Activated naive CD8-positive, alpha-beta T cell treated with anti-CD3 and anti-CD28 coated beads for 36 hours (primary cell): ENCODE measurements at regions not wholly inside any gene's neighbourhood (a gene's known extent, or its start where the extent isn't known, plus 50 kb on each side); places are given as distances from the start of the nearest gene placed in this dataset.
"Not testable (repeated sequence)": the region's sequence is repeated elsewhere in the genome, so short reads cannot be mapped to it uniquely, and the experiment has no call there.

Experiments
- DNase-seq: peaks from one replicate; pipeline ENCODE4 v3.0.0; 2021
- H3K27ac Mint-ChIP-seq: one replicate; pipeline ENCODE4 v1.8.0; 2022; ENCODE audit warnings: mild to moderate bottlenecking, moderate library complexity, mixed read lengths
- H3K27me3 Mint-ChIP-seq: one replicate; pipeline ENCODE4 v1.8.0; 2022; ENCODE audit warnings: mild to moderate bottlenecking, mixed read lengths
- H3K36me3 Mint-ChIP-seq: one replicate; pipeline ENCODE4 v1.8.0; 2021; ENCODE audit warnings: mild to moderate bottlenecking, mixed read lengths
- H3K4me1 Mint-ChIP-seq: one replicate; pipeline ENCODE4 v1.8.0; 2021; ENCODE audit warnings: mixed read lengths
- H3K4me3 Mint-ChIP-seq: one replicate; pipeline ENCODE4 v1.8.0; 2022; ENCODE audit warnings: mild to moderate bottlenecking, moderate library complexity, mixed read lengths
- H3K9me3 Mint-ChIP-seq: one replicate; pipeline ENCODE4 v1.8.0; 2022; ENCODE audit warnings: mixed read lengths

DNA sequence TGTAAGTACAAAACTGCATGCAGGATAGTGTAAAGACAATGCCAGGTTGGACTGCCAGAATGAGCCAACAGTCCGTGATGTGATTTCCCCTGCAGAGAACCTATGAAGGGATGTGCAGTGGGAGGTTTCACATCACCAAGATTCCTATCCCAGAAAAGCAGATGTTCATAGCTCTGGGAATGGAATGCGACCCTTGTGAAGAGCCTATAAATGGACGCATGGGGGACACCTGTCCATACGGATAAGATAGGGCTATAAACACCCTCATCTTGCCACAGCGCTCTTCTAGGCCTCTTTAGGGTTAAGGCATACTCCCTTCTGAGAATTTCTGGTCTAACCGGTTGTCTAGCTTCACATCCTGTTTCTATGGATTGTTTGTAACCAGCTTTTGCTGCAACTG is 1261.8 kb downstream of the RAPGEF2 start:
- H3K4me1 Mint-ChIP-seq, H3K27me3 Mint-ChIP-seq, DNase-seq, H3K27ac Mint-ChIP-seq, H3K9me3 Mint-ChIP-seq, H3K36me3 Mint-ChIP-seq, H3K4me3 Mint-ChIP-seq: not testable (repeated sequence)

DNA sequence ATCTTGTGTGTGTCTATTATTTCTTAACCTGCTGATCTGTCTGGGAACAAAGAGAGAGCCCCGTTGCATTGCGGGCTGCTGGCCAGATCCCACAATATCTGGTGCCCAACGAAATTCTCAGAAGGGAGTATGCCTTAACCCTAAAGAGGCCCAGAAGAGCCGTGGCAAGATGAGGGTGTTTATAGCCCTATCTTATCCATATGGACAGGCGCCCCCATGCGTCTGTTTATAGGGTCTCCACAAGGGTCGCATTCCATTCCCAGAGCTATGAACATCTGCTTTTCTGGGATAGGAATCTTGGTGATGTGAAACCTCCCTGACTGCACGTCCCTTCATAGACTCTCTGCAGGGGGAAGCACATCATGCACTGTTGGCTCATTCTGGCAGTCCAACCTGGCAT is 1262.5 kb downstream of the RAPGEF2 start:
- H3K4me3 Mint-ChIP-seq, DNase-seq, H3K36me3 Mint-ChIP-seq, H3K27me3 Mint-ChIP-seq, H3K9me3 Mint-ChIP-seq, H3K4me1 Mint-ChIP-seq, H3K27ac Mint-ChIP-seq: not testable (repeated sequence)

DNA sequence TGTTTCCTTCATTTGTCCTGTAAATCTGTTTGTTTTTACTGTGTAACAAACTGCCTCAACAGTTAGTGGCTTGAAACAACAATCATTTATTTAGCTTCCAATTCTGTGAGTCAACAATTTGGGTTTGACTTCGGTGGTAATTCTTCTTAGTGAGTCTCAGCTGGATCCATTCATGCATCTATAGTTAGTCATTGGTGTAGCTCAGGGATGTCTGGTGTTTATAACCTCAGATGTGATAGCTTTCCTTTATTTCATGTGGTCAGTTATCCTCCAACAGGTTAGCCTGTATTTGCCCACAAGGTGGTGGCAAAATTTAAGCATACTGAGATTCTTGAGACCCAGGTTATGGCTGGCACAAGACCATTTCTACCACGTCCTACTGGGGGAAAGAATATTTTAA is 1267.2 kb downstream of the RAPGEF2 start:
- Mint-ChIP-seq H3K27ac (no peak overlapping the region), H3K4me3 (no peak overlapping the region), H3K27me3 (no peaks in the 10 kb centered on the region), H3K36me3 (no peaks in the 10 kb centered on the region), H3K9me3 (no peaks in the 10 kb centered on the region), H3K4me1 (no peaks in the 10 kb centered on the region)
- no peak for DNase-seq

DNA sequence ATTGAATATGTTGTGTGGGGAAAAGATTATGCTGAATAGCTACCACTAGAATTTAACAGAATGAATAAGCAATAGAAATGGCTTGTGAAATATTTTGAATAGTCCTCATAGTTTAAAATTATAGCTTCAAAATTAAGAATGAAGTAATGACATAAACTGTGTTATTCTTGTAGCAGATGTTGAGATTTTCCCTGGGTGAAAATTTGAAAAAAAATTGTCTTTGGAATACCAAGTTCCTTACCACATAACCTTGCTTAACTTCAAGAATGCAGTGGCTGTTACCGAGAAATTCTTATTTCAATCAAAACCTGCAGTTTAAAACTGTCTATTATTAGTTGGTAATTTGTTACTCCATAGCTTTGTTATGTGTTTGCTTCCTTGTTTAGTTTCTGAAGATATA is 1268.6 kb downstream of the RAPGEF2 start:
- Mint-ChIP-seq H3K27ac (no peak overlapping the region), H3K9me3 (no peaks in the 10 kb centered on the region), H3K27me3 (no peaks in the 10 kb centered on the region), H3K4me3 (no peak overlapping the region), H3K36me3 (no peaks in the 10 kb centered on the region), H3K4me1 (no peaks in the 10 kb centered on the region)
- DNase-seq = no peak

DNA sequence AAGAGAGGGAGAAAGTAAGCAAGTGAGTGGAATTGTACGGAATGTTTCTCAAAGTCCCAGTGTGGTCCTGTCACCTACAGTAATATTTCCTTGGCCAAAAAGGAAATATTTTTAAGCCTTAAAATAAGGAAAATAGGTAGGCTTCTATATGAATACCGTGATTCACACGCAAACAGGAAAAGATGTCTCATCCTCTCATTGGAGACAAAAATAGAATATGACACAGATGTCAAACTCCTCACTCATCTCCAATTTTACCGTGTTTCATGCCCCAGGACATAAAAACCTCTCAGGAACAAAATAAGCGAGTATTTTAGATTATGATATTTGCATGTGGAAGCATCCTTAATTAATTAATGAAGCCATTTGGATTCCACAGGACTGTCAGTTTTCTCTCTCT is 1269.5 kb downstream of the RAPGEF2 start:
- DNase-seq = no peak
- Mint-ChIP-seq H3K4me3 (no peak overlapping the region), H3K36me3 (no peaks in the 10 kb centered on the region)

DNA sequence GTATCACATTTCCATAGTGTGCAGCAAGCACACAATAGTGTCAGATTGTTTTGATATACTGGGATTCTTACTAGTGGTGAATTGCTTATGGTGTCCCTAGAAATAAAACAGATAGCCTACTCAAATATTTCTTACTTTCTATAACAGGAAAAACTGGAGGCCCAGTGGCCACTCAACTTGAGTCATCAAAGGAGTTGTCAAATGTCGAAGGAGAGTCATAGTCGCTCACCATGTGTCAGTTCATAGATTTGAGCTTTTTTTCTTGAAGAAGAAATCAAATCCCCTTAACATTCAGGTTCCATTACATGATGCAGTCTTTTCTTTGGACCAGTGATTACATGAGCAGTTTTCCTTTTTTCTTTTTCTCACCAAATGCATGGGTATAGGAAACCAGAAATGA is 1271.0 kb downstream of the RAPGEF2 start:
- no peaks in the 10 kb centered on the region for H3K27me3 Mint-ChIP-seq
- no peaks in the 10 kb centered on the region for H3K4me1 Mint-ChIP-seq
- peaks cover 2% of the 10 kb centered on the region for H3K9me3 Mint-ChIP-seq
- no peak for DNase-seq
- H3K27ac Mint-ChIP-seq = no peak overlapping the region
- no peaks in the 10 kb centered on the region for H3K36me3 Mint-ChIP-seq
- no peak overlapping the region for H3K4me3 Mint-ChIP-seq

More for the DNA sequence above, 1269.5 kb downstream of the RAPGEF2 start:
- H3K4me1 Mint-ChIP-seq = no peaks in the 10 kb centered on the region
- H3K27ac Mint-ChIP-seq = no peak overlapping the region
- no peaks in the 10 kb centered on the region for H3K27me3 Mint-ChIP-seq
- no peaks in the 10 kb centered on the region for H3K9me3 Mint-ChIP-seq

DNA sequence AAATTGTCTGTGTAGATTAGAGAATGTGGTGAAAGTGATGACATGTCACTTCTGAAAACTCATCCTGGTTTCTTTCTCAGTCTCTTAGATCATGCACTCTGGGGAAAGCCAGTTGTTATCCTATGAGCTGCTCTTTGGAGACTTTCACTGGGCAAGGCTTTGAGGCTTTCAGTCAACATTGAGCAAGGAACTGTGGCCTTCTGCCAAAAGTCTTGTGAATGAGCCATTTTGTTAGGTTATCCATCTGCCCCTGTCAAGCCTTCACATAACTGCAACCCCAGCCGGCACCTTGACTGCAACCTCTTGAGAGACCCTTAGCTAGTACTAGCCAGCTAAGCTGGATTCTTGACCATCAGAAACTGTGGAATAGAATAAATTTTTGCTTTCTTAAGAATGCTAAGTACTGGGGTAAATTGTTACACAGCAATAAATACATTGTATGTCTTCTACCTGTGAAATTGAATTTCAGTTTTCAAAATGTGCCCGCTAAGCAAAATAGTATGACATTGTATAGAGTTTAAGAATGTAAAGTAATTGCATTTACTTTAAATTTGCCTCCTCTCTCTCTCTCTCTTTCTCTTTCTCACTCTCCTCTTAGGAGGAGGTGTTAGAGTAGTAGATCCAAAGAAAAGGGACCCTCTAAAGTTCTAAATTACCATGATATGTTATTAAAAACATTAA is 1273.0 kb downstream of the RAPGEF2 start:
- no peak overlapping the region for H3K27ac Mint-ChIP-seq
- H3K27me3 Mint-ChIP-seq = no peaks in the 10 kb centered on the region
- DNase-seq = no peak
- H3K4me1 Mint-ChIP-seq = no peaks in the 10 kb centered on the region
- peaks cover 2% of the 10 kb centered on the region for H3K9me3 Mint-ChIP-seq
- H3K36me3 Mint-ChIP-seq = no peaks in the 10 kb centered on the region
- no peak overlapping the region for H3K4me3 Mint-ChIP-seq

DNA sequence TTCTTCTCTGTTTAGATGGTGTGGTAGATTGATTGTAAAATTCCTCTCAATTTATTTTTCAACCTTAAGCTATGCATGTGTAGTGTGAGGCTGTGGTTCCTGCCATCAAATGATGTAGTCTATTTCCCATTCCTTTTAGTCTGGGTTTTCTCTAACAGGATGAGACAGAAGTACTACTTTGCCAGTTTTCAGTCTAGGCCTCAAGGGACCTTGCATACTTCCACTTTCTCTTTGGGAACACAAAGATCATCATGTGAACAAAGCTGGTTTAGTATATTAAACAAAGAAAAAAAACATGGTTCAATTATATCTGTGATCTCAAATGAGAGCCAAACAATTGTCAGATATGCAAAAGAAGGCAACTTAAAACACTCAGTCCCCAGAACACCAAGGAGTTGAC is 1284.0 kb downstream of the RAPGEF2 start:
- Mint-ChIP-seq H3K27me3 (no peaks in the 10 kb centered on the region), H3K4me1 (no peaks in the 10 kb centered on the region), H3K36me3 (no peaks in the 10 kb centered on the region), H3K4me3 (no peak overlapping the region), H3K9me3 (peaks cover 10% of the 10 kb centered on the region), H3K27ac (no peak overlapping the region)
- DNase-seq = no peak

DNA sequence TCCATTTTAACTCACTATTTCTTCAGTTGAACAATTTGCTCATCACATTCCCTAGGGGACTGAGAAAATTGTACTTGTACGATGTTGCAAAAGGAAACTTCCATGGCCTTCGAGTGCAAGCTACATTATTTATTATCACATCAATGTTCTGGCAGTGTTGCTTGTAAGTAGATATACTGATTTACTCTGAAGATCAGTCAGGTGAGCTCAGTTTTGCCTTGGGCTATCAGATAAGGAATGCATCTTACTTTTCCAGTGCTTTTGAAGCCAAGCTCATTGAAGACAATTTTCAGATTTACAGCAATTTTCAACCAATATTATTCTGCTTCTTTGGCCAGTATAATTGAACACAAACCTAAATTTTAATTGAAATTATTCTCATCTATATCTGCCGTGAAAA is 1296.9 kb downstream of the RAPGEF2 start:
- Mint-ChIP-seq H3K9me3 (peaks cover 3% of the 10 kb centered on the region), H3K36me3 (no peaks in the 10 kb centered on the region), H3K27me3 (no peaks in the 10 kb centered on the region), H3K27ac (no peak overlapping the region), H3K4me3 (no peak overlapping the region), H3K4me1 (no peaks in the 10 kb centered on the region)
- DNase-seq = no peak

DNA sequence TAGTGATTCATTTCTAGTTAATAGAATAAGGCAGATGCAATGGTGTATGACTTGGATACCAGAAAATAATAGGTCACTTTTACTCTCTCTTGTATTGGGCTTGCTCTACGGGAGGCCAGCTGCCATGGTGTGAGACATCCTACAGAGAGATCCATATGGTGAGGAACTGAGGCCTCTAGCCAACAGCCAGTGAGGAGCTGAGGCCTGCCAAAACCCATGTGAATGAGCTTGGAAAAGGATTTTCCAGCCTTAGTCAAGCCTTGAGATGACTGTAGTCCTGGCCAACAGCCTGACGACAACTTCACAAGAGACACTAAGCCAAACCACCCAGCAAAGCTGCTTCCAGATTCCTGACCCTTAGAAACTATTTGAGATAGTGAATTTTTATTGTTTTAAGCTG is 1300.2 kb downstream of the RAPGEF2 start:
- no peak overlapping the region for H3K4me3 Mint-ChIP-seq
- H3K27me3 Mint-ChIP-seq = no peaks in the 10 kb centered on the region
- no peak overlapping the region for H3K27ac Mint-ChIP-seq
- H3K36me3 Mint-ChIP-seq = no peaks in the 10 kb centered on the region
- H3K4me1 Mint-ChIP-seq = no peaks in the 10 kb centered on the region
- H3K9me3 Mint-ChIP-seq = peaks cover 3% of the 10 kb centered on the region
- DNase-seq = no peak

DNA sequence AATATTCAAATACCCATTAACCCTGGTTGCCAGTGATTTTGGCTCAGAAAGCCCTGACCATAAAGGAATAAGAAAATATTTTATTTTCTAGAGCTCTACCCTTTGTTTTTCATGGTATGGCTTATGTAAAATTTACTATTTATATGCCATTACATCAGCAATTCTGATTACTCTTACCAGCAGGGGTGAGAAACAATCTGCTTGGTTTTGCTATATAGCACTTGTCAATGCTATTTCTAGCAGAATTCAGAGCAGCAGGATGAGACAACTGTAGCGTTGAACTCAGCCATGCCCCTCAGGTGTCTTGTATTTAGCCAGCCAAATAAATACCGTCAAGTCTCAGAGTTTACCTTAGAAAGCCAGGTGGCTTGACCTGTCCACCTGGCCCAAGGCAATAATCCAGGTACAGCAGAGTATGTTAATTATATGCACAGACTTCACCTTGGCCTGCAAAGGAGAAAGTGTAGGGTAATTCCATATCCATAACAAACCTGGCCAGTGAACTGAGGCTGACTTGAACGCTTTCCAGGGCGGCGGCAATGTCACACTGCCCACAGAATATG is 1303.5 kb downstream of the RAPGEF2 start:
- Mint-ChIP-seq H3K4me3 (no peak overlapping the region), H3K36me3 (no peaks in the 10 kb centered on the region), H3K27ac (no peak overlapping the region), H3K4me1 (no peaks in the 10 kb centered on the region), H3K9me3 (peaks cover 2% of the 10 kb centered on the region), H3K27me3 (no peaks in the 10 kb centered on the region)
- no peak for DNase-seq

DNA sequence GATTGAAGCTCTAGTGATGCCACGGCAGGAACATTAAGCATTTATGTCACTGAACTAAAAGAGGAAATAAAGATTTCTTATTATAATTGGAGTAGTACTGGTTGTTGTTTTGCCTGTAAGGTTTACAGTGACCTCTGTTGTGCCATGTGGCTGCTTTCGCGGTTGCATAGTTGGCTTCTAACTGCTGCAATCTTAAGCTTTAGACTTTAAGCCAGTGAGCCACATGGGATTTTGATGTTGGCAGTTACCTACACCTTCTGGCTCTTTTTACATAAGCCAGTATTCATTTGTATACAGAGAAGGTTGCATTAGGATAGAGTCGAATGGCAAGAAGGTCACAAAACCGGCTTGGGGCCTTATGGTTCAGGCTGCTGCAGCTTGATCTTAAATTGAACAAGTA is 1311.6 kb downstream of the RAPGEF2 start:
- Mint-ChIP-seq H3K9me3 (no peaks in the 10 kb centered on the region), H3K27me3 (no peaks in the 10 kb centered on the region), H3K4me1 (no peaks in the 10 kb centered on the region), H3K36me3 (no peaks in the 10 kb centered on the region), H3K27ac (no peak overlapping the region), H3K4me3 (no peak overlapping the region)
- DNase-seq = no peak

DNA sequence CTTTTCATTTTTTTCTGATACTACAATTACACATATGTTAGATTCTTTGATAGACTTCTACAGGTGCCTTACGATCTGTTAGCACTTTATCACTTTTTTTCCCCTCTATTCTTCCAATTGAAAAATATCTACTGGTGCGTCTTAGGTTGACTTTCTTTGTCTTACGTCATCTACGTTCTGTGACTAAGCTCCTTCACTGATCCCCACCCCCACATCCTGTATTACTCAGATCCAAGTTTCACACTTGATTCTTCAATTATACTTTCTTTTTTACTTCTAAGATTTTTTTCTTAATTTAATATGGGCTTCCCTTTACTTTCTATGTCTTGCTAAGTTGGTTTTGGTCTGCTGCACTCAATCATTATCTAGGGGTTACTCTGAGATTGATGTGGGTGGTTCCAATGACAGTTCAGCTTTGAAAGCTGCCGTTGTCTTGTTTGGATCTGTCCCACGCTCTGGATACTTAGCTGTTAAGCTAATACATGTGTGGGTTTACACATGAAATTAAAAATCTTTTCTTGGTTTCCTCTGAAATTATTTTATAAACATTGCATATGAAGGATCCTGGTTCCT is 1321.1 kb downstream of the RAPGEF2 start:
- Mint-ChIP-seq H3K27me3 (no peaks in the 10 kb centered on the region), H3K27ac (no peak overlapping the region), H3K4me3 (no peak overlapping the region), H3K36me3 (no peaks in the 10 kb centered on the region), H3K4me1 (no peaks in the 10 kb centered on the region), H3K9me3 (peaks cover 3% of the 10 kb centered on the region)
- no peak for DNase-seq

DNA sequence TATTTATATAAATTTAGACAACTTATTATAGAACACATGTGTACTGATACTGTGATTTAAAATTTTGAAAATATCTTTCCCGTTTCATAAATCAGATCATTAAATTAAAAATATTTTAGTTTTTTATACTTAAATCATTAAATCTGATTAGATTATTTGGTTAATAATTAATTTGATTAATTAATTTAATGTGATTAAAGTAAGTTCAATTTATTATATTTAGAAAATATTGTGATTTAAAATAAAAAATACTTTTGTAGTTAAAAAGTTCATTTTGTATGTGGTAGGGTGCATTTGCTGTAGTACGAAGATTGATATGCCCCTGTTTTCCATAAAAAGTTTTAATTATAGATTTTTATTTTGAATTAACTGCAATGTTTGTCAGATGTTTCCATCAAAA is 1323.4 kb downstream of the RAPGEF2 start:
- DNase-seq = no peak
- no peaks in the 10 kb centered on the region for H3K27me3 Mint-ChIP-seq
- H3K4me3 Mint-ChIP-seq = no peak overlapping the region
- H3K9me3 Mint-ChIP-seq = peaks cover 3% of the 10 kb centered on the region
- H3K36me3 Mint-ChIP-seq = no peaks in the 10 kb centered on the region
- H3K4me1 Mint-ChIP-seq = no peaks in the 10 kb centered on the region
- no peak overlapping the region for H3K27ac Mint-ChIP-seq

DNA sequence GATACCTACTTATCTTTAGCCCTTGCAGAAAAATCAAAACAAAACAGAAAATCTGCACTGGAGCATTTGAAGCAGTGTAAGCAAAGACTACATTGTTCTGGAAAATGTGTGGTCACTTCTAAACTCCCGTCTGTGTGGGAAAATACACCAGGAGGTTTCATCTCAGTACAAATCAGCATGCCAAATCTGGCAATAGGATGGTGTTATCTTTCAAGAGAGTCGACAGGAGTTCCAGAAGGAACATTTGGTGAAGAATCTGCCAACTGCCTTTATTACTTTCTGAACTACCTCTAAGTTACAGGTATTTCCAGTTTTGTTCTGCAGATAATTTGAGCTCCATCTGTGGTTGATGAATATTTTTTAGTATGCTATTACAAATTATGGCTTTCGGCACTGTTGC is 1348.0 kb downstream of the RAPGEF2 start:
- Mint-ChIP-seq H3K4me3 (no peak overlapping the region), H3K36me3 (no peaks in the 10 kb centered on the region), H3K27ac (no peak overlapping the region), H3K27me3 (no peaks in the 10 kb centered on the region), H3K4me1 (no peaks in the 10 kb centered on the region), H3K9me3 (peaks cover 6% of the 10 kb centered on the region)
- no peak for DNase-seq
